ENCODE measurements at regions not wholly inside any gene's neighbourhood (a gene's known extent, or its start where the extent isn't known, plus 50 kb on each side); places are given as distances from the start of the nearest gene placed in this dataset.
A peak's percentile ranks its signal among the peaks of the same experiment; 100 is the strongest.

- H3K9me3 ChIP-seq (replicated peaks): no peaks in the 10 kb centered on the region
- intact Hi-C loops (cut with micrococcal nuclease): no loop called here
- no peak for TF ChIP-seq CTCF (IDR thresholded peaks at IDR 0.05; ENCODE audit: borderline replicate concordance)
- peaks cover 3% of the 10 kb centered on the region for H3K36me3 ChIP-seq
- peak overlapping the region; percentile 64 for H3K27ac ChIP-seq (replicated peaks)
- H3K27me3 ChIP-seq (ENCODE audit: low read depth): no peaks in the 10 kb centered on the region
- DNase-seq: no peak
- H3K4me1 ChIP-seq: peaks cover 60% of the 10 kb centered on the region
- H3K4me3 ChIP-seq: no peak overlapping the region
These were observed 55.8 kb downstream of the NAV1 start for GRCh38 chr1:201594575-201595245.

DNA sequence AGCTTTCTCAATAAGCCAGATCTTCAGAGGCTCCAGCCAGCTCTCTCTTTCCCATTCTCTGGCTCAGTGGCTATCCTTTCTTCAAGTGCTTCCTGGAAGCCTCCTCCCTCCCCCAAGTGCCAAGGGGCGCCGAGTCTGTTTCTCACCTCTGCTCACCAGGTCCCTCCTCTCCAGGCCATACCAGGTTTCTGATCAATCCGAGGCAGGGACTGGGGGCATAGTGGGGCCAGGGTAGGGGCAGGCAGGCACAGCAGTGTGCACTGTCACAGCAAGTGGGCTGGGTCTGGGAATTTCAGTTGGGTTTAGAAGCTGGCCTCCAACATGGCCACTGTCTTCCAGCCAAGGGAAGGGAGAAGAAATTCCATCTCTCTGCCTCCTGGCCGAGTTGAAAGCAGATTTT is 56.5 kb downstream of the NAV1 start:
- Histone ChIP-seq H3K36me3 (peaks cover 3% of the 10 kb centered on the region), H3K4me1 (peaks cover 65% of the 10 kb centered on the region), H3K27ac (replicated peaks) (no peak overlapping the region), H3K9me3 (replicated peaks) (no peaks in the 10 kb centered on the region), H3K4me3 (no peak overlapping the region), H3K27me3 (ENCODE audit: low read depth) (no peaks in the 10 kb centered on the region)
- TF ChIP-seq CTCF (IDR thresholded peaks at IDR 0.05; ENCODE audit: borderline replicate concordance): no peak
- intact Hi-C loops (cut with micrococcal nuclease): no loop called here
- DNase-seq: no peak

DNA sequence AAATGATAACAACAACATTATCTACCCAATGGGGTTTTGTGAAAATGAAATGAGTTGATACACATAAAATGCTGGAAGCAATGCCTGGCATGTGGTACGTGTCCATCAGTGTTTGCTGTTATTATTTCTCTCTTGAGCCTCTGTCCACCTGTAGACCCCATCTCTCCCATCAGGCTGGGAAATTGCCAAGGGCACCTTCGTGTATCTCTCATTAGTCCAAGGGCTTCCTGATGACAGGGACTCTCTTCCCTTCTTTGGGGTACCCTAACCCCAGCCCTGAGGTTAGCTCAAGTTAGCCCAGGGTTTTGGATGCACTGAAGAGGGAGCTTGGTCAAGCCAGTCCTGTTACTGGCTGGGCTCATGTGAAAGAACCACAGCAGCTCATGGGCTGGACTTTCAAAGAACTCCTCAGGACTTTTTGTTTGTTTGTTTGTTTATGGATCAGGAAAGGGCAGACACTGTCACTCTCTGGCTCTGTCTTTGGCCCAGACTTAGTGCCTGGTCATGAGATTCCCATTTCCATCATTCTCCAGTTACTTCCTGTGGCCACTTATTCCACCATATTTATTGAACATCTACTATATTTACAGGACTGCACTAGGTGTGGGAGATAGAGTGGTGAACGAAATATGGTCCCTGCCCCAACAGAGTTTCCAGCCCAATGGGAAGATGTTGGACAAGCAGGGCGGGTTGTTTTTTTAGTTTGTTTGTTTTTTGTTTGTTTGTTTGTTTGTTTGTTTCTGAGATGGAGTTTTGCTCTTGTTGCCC is 57.4 kb downstream of the NAV1 start:
- Histone ChIP-seq H3K27me3 (ENCODE audit: low read depth) (no peaks in the 10 kb centered on the region), H3K9me3 (replicated peaks) (no peaks in the 10 kb centered on the region), H3K4me1 (peaks cover 65% of the 10 kb centered on the region), H3K36me3 (peaks cover 3% of the 10 kb centered on the region), H3K27ac (replicated peaks) (no peak overlapping the region), H3K4me3 (no peak overlapping the region)
- intact Hi-C loops (cut with micrococcal nuclease): no loop called here
- no peak for DNase-seq
- TF ChIP-seq CTCF (IDR thresholded peaks at IDR 0.05; ENCODE audit: borderline replicate concordance): no peak

GRCh38 chr1:201597551-201598230 is 58.8 kb downstream of the NAV1 start:
- DNase-seq: peak; percentile 37
- Histone ChIP-seq H3K36me3 (no peaks in the 10 kb centered on the region), H3K27ac (replicated peaks) (peak overlapping the region; percentile 75), H3K27me3 (ENCODE audit: low read depth) (no peaks in the 10 kb centered on the region), H3K4me3 (no peak overlapping the region), H3K4me1 (peaks cover 54% of the 10 kb centered on the region), H3K9me3 (replicated peaks) (no peaks in the 10 kb centered on the region)
- TF ChIP-seq CTCF (IDR thresholded peaks at IDR 0.05; ENCODE audit: borderline replicate concordance): no peak
- intact Hi-C loops (cut with micrococcal nuclease): no loop called here

GRCh38 chr1:201598396-201598795 is 59.5 kb downstream of the NAV1 start:
- peaks cover 51% of the 10 kb centered on the region for H3K4me1 ChIP-seq
- intact Hi-C loops (cut with micrococcal nuclease): no loop called here
- no peaks in the 10 kb centered on the region for H3K27me3 ChIP-seq (ENCODE audit: low read depth)
- peak overlapping the region; percentile 75 for H3K27ac ChIP-seq (replicated peaks)
- no peaks in the 10 kb centered on the region for H3K36me3 ChIP-seq
- no peak for DNase-seq
- TF ChIP-seq CTCF (IDR thresholded peaks at IDR 0.05; ENCODE audit: borderline replicate concordance): no peak
- no peaks in the 10 kb centered on the region for H3K9me3 ChIP-seq (replicated peaks)
- H3K4me3 ChIP-seq: no peak overlapping the region

Measured in left ventricle myocardium inferior (tissue), 1 donor.